HL-60 (cell line): ENCODE measurements at regions not wholly inside any gene's neighbourhood (a gene's known extent, or its start where the extent isn't known, plus 50 kb on each side); places are given as distances from the start of the nearest gene placed in this dataset.

ENCODE experiments used
- GABPA ChIP-seq: IDR thresholded peaks from 2 replicates; pipeline ENCODE4 v1.6.1; 2012; ENCODE audit warnings: low read depth
- POLR2AphosphoS5 ChIP-seq: IDR thresholded peaks from 2 replicates; pipeline ENCODE4 v1.6.1; 2012; ENCODE audit warnings: low read depth
- TF ChIP-seq, protein P1 (sequence below): IDR thresholded peaks from one replicate; pipeline ENCODE4 v1.5.1; 2011; ENCODE audit warnings: low read length, control low read depth, inconsistent platforms; ENCODE audit not compliant: insufficient read depth
- TF ChIP-seq, protein P2 (sequence below): IDR thresholded peaks from 2 replicates; pipeline ENCODE4 v1.6.1; 2012; ENCODE audit warnings: low read depth; ENCODE audit not compliant: insufficient replicate concordance

DNA sequence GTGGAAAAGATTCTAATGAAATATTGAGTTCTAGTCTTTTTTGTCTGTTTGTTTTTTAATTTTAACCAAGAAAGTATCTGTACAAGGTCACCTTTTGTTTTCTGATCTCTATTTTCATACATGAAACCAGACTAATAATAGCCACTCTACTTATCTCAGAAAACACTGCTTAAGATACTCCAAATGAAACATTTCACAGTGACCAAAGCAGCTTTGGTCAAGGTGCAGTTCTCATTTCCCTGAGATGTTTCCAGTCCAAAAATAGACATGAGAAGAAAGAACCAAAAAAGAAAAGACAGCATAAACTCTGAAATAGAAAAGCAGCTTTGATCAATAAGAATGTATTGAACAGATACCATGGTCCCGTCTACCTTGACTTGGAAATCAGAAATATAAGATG, 782.8 kb downstream of the RAB28 start:
- TF ChIP-seq, protein P1, sequence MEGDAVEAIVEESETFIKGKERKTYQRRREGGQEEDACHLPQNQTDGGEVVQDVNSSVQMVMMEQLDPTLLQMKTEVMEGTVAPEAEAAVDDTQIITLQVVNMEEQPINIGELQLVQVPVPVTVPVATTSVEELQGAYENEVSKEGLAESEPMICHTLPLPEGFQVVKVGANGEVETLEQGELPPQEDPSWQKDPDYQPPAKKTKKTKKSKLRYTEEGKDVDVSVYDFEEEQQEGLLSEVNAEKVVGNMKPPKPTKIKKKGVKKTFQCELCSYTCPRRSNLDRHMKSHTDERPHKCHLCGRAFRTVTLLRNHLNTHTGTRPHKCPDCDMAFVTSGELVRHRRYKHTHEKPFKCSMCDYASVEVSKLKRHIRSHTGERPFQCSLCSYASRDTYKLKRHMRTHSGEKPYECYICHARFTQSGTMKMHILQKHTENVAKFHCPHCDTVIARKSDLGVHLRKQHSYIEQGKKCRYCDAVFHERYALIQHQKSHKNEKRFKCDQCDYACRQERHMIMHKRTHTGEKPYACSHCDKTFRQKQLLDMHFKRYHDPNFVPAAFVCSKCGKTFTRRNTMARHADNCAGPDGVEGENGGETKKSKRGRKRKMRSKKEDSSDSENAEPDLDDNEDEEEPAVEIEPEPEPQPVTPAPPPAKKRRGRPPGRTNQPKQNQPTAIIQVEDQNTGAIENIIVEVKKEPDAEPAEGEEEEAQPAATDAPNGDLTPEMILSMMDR = no peak
- TF ChIP-seq, protein P2, sequence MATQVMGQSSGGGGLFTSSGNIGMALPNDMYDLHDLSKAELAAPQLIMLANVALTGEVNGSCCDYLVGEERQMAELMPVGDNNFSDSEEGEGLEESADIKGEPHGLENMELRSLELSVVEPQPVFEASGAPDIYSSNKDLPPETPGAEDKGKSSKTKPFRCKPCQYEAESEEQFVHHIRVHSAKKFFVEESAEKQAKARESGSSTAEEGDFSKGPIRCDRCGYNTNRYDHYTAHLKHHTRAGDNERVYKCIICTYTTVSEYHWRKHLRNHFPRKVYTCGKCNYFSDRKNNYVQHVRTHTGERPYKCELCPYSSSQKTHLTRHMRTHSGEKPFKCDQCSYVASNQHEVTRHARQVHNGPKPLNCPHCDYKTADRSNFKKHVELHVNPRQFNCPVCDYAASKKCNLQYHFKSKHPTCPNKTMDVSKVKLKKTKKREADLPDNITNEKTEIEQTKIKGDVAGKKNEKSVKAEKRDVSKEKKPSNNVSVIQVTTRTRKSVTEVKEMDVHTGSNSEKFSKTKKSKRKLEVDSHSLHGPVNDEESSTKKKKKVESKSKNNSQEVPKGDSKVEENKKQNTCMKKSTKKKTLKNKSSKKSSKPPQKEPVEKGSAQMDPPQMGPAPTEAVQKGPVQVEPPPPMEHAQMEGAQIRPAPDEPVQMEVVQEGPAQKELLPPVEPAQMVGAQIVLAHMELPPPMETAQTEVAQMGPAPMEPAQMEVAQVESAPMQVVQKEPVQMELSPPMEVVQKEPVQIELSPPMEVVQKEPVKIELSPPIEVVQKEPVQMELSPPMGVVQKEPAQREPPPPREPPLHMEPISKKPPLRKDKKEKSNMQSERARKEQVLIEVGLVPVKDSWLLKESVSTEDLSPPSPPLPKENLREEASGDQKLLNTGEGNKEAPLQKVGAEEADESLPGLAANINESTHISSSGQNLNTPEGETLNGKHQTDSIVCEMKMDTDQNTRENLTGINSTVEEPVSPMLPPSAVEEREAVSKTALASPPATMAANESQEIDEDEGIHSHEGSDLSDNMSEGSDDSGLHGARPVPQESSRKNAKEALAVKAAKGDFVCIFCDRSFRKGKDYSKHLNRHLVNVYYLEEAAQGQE = no peak
- TF ChIP-seq POLR2AphosphoS5 (no peak), GABPA (no peak)
